Keratinocyte (primary cell): ENCODE measurements at regions not wholly inside any gene's neighbourhood (a gene's known extent, or its start where the extent isn't known, plus 50 kb on each side); places are given as distances from the start of the nearest gene placed in this dataset.

ENCODE experiments used
- DNase-seq: peaks from one replicate; pipeline ENCODE4 v3.0.0-alpha.2; 2011; ENCODE audit warnings: low read depth, missing footprints, low spot score
- FAIRE-seq: peaks from 2 replicates; lab custom pipeline; 2011; peaks lifted over from hg19 to GRCh38; lab: Jason Lieb, UNC
- H2AFZ ChIP-seq: 2 replicates; pipeline ENCODE4 v1.6.0; 2012; ENCODE audit warnings: low read length, control low read depth, inconsistent platforms; ENCODE audit not compliant: control insufficient read depth
- H3K27ac ChIP-seq: 2 replicates; pipeline ENCODE4 v1.5.1; 2011; ENCODE audit warnings: low read length; ENCODE audit not compliant: control insufficient read depth, insufficient read depth
- H3K27me3 ChIP-seq: 3 replicates; pipeline ENCODE4 v1.6.0; 2011; ENCODE audit warnings: low read length; ENCODE audit not compliant: control insufficient read depth, insufficient read depth; ENCODE audit errors: extremely low read depth
- H3K36me3 ChIP-seq, 2 experiments: 2 replicates in 1 of 2; 3 replicates in 1 of 2; pipeline ENCODE4 v1.5.1; 2011; ENCODE audit warnings: low read length in 2 of 2, mild to moderate bottlenecking in 1 of 2; ENCODE audit not compliant: control insufficient read depth in 2 of 2, insufficient read depth in 2 of 2; ENCODE audit errors: extremely low read depth in 1 of 2
- H3K4me1 ChIP-seq: 3 replicates; pipeline ENCODE4 v1.5.1; 2011; ENCODE audit warnings: low read length; ENCODE audit not compliant: control insufficient read depth, insufficient read depth; ENCODE audit errors: extremely low read depth
- H3K4me2 ChIP-seq: 3 replicates; pipeline ENCODE4 v1.6.0; 2011; ENCODE audit warnings: low read depth, low read length; ENCODE audit not compliant: control insufficient read depth, insufficient read depth; ENCODE audit errors: extremely low read depth
- H3K4me3 ChIP-seq, 3 experiments: fragments of 200-600 bp in 1 of 3; sonication (generic) in 1 of 3; 2 replicates in 2 of 3; 3 replicates in 1 of 3; pipeline ENCODE4 v1.5.1; 2011 to 2016; ENCODE audit warnings: low read length in 3 of 3, mild to moderate bottlenecking in 3 of 3, control low read depth in 2 of 3, inconsistent platforms in 1 of 3, low read depth in 1 of 3, mixed read lengths in 1 of 3, mixed run types in 1 of 3, moderate library complexity in 1 of 3; ENCODE audit not compliant: control insufficient read depth in 2 of 3, insufficient read depth in 2 of 3; ENCODE audit errors: extremely low read depth in 1 of 3
- H3K79me2 ChIP-seq: 2 replicates; pipeline ENCODE4 v1.6.0; 2012; ENCODE audit warnings: low read length; ENCODE audit not compliant: control insufficient read depth, insufficient read depth
- H3K9ac ChIP-seq: 3 replicates; pipeline ENCODE4 v1.6.0; 2011; ENCODE audit warnings: low read length; ENCODE audit not compliant: control insufficient read depth, insufficient read depth; ENCODE audit errors: extremely low read depth
- H3K9me1 ChIP-seq: 3 replicates; pipeline ENCODE4 v1.6.0; 2011; ENCODE audit warnings: low read length; ENCODE audit not compliant: control insufficient read depth, insufficient read depth; ENCODE audit errors: extremely low read depth
- H3K9me3 ChIP-seq: 2 replicates; pipeline ENCODE4 v1.5.1; 2012; ENCODE audit warnings: low read depth, low read length; ENCODE audit not compliant: control insufficient read depth
- H4K20me1 ChIP-seq: 3 replicates; pipeline ENCODE4 v1.6.0; 2011; ENCODE audit warnings: low read length; ENCODE audit not compliant: control insufficient read depth, insufficient read depth; ENCODE audit errors: extremely low read depth
- CTCF ChIP-seq, 3 experiments: IDR thresholded peaks in 1 of 3; conservative IDR thresholded peaks in 1 of 3; optimal IDR thresholded peaks in 1 of 3; 2 replicates in 2 of 3; 3 replicates in 1 of 3; pipeline versions ENCODE3 to v1.5.1; 2011; ENCODE audit warnings: low read length in 3 of 3, mild to moderate bottlenecking in 3 of 3, moderate library complexity in 2 of 3, control low read depth in 1 of 3, inconsistent platforms in 1 of 3; ENCODE audit not compliant: insufficient read depth in 2 of 3; ENCODE audit errors: extremely low read depth in 1 of 3
- EZH2 ChIP-seq: IDR thresholded peaks from one replicate; pipeline ENCODE4 v1.6.1; 2012; ENCODE audit warnings: inconsistent platforms, mild to moderate bottlenecking, low read length, moderate library complexity
- dilution Hi-C: fragments of 300-500 bp; cut with MboI; formaldehyde crosslinking; loops from one replicate; pipeline ENCODE4 v1.7.0; 2020; ENCODE audit warnings: low sequenced_read_pairs; ENCODE audit not compliant: extremely low pct_ligation_motif_present

- DNase-seq = no peak
- Histone ChIP-seq H2AFZ (no peak overlapping the region), H3K9ac (no peak overlapping the region), H3K9me1 (no peaks in the 10 kb centered on the region), H3K27me3 (no peaks in the 10 kb centered on the region), H3K79me2 (no peaks in the 10 kb centered on the region), H3K4me1 (no peaks in the 10 kb centered on the region), H3K4me3 (no peak overlapping the region), H4K20me1 (no peaks in the 10 kb centered on the region), H3K36me3 (no peaks in the 10 kb centered on the region), H3K9me3 (no peaks in the 10 kb centered on the region), H3K27ac (no peak overlapping the region), H3K4me2 (no peak overlapping the region)
- TF ChIP-seq CTCF (optimal IDR thresholded peaks at IDR 0.05 in 1 of 3, IDR thresholded peaks at IDR 0.05 in 1 of 3, conservative IDR thresholded peaks at IDR 0.05 in 1 of 3; ENCODE audit: extremely low read depth in 1 of 3, insufficient read depth in 2 of 3, low read length in 3 of 3) = no peak
- dilution Hi-C loops = no loop called here
- FAIRE-seq = no peak
Measured at GRCh38 chr12:126492181-126492580, 1426.9 kb downstream of the AACS start.

GRCh38 chr12:126493366-126494108 lies 1428.3 kb downstream of the AACS start:
- Histone ChIP-seq H3K79me2 (no peaks in the 10 kb centered on the region), H3K27me3 (no peaks in the 10 kb centered on the region), H3K9ac (no peak overlapping the region), H2AFZ (no peak overlapping the region), H3K9me3 (no peaks in the 10 kb centered on the region), H4K20me1 (no peaks in the 10 kb centered on the region), H3K4me1 (no peaks in the 10 kb centered on the region), H3K4me3 (no peak overlapping the region), H3K4me2 (no peak overlapping the region), H3K36me3 (no peaks in the 10 kb centered on the region), H3K27ac (no peak overlapping the region), H3K9me1 (no peaks in the 10 kb centered on the region)
- no peak for FAIRE-seq
- DNase-seq = no peak
- TF ChIP-seq CTCF (optimal IDR thresholded peaks at IDR 0.05 in 1 of 3, IDR thresholded peaks at IDR 0.05 in 1 of 3, conservative IDR thresholded peaks at IDR 0.05 in 1 of 3; ENCODE audit: extremely low read depth in 1 of 3, insufficient read depth in 2 of 3, low read length in 3 of 3) (no peak), EZH2 (no peak)
- dilution Hi-C loops = no loop called here
